ENCODE measurements at regions not wholly inside any gene's neighbourhood (a gene's known extent, or its start where the extent isn't known, plus 50 kb on each side); places are given as distances from the start of the nearest gene placed in this dataset.
A peak's percentile ranks its signal among the peaks of the same experiment; 100 is the strongest.
"Not testable (repeated sequence)": the region's sequence is repeated elsewhere in the genome, so short reads cannot be mapped to it uniquely, and the experiment has no call there.

GRCh38 chr7:128591705-128592104, 80.4 kb upstream of the GARIN1A start:
- TF ChIP-seq TEAD4 (CRISPR knock-in tag; IDR thresholded peaks at IDR 0.05) (no peak), HMGA2 (CRISPR knock-in tag; IDR thresholded peaks at IDR 0.05) (no peak), FOXJ3 (CRISPR knock-in tag; IDR thresholded peaks at IDR 0.05; ENCODE audit: borderline replicate concordance) (no peak), JUN (CRISPR knock-in tag; IDR thresholded peaks at IDR 0.05) (no peak), CBFB (CRISPR knock-in tag; IDR thresholded peaks at IDR 0.05; ENCODE audit: low read depth) (no peak), IRF2 (CRISPR knock-in tag; IDR thresholded peaks at IDR 0.05; ENCODE audit: borderline replicate concordance, low read depth) (no peak)
- Mint-ChIP-seq H3K4me1 (no peaks in the 10 kb centered on the region), H3K27me3 (ENCODE audit: low read depth) (no peaks in the 10 kb centered on the region), H3K36me3 (peaks cover 22% of the 10 kb centered on the region), H3K9me3 (no peaks in the 10 kb centered on the region), H3K27ac (no peak overlapping the region), H3K4me3 (no peak overlapping the region)
- no peak for ATAC-seq
- POLR2A ChIA-PET: no interaction called here
- CTCF ChIA-PET: no interaction called here
- DNase-seq (ENCODE audit: low spot score): no peak

- H3K9me3 Mint-ChIP-seq; POLR2A ChIA-PET; H3K27me3 Mint-ChIP-seq (ENCODE audit: low read depth); DNase-seq (ENCODE audit: low spot score); H3K27ac Mint-ChIP-seq; H3K4me1 Mint-ChIP-seq; H3K4me3 Mint-ChIP-seq; CTCF ChIA-PET; ATAC-seq: not testable (repeated sequence)
- peaks cover 22% of the 10 kb centered on the region for H3K36me3 Mint-ChIP-seq
These were observed 79.9 kb upstream of the GARIN1A start for GRCh38 chr7:128592209-128592608.

- H3K4me3 Mint-ChIP-seq; DNase-seq (ENCODE audit: low spot score); POLR2A ChIA-PET; ATAC-seq; H3K27me3 Mint-ChIP-seq (ENCODE audit: low read depth); H3K9me3 Mint-ChIP-seq; CTCF ChIA-PET: not testable (repeated sequence)
- Mint-ChIP-seq H3K4me1 (peaks cover 17% of the 10 kb centered on the region), H3K36me3 (peaks cover 22% of the 10 kb centered on the region), H3K27ac (peak overlapping the region; percentile 24; the same call in 1 of the 2 replicates)
These were observed 78.0 kb upstream of the GARIN1A start for GRCh38 chr7:128594061-128594460.

- Mint-ChIP-seq H3K4me1 (peaks cover 26% of the 10 kb centered on the region), H3K36me3 (peaks cover 27% of the 10 kb centered on the region), H3K27ac (0 out of 2 replicates have a peak overlapping the region, but pooled peaks have one; percentile 7)
- CTCF ChIA-PET; H3K4me3 Mint-ChIP-seq; DNase-seq (ENCODE audit: low spot score); ATAC-seq; H3K9me3 Mint-ChIP-seq; H3K27me3 Mint-ChIP-seq (ENCODE audit: low read depth): not testable (repeated sequence)
- POLR2A ChIA-PET: interaction anchor here (0.7 kb wide), 1 partner anchor 44 kb away, joined by 5 read pairs; no protein-coding TSS in a partner anchor
These were observed 75.6 kb upstream of the GARIN1A start for GRCh38 chr7:128596336-128597128.

GRCh38 chr7:128598946-128599345, 73.1 kb upstream of the GARIN1A start:
- POLR2A ChIA-PET; H3K9me3 Mint-ChIP-seq; H3K27me3 Mint-ChIP-seq (ENCODE audit: low read depth); DNase-seq (ENCODE audit: low spot score); CTCF ChIA-PET; H3K4me3 Mint-ChIP-seq: not testable (repeated sequence)
- peaks cover 31% of the 10 kb centered on the region for H3K4me1 Mint-ChIP-seq
- ATAC-seq: peak; percentile 41
- H3K27ac Mint-ChIP-seq: peak overlapping the region; percentile 43; the same call in 1 of the 2 replicates
- H3K36me3 Mint-ChIP-seq: peaks cover 11% of the 10 kb centered on the region

- peak; percentile 32; the same call in 1 of the 2 replicates for TF ChIP-seq CTCF (IDR thresholded peaks at IDR 0.05)
- ATAC-seq: peak; percentile 77
- H3K4me1 Mint-ChIP-seq; H3K36me3 Mint-ChIP-seq; H3K9me3 Mint-ChIP-seq; POLR2A ChIA-PET; H3K4me3 Mint-ChIP-seq; DNase-seq (ENCODE audit: low spot score); H3K27me3 Mint-ChIP-seq (ENCODE audit: low read depth): not testable (repeated sequence)
- CTCF ChIA-PET: interaction anchor here (0.6 to 0.9 kb wide), 4 partner anchors 135 to 272 kb away, joined by 3 to 13 read pairs (median 4); no protein-coding TSS in a partner anchor
- 0 out of 2 replicates have a peak overlapping the region, but pooled peaks have one; percentile 5 for H3K27ac Mint-ChIP-seq
These were observed 63.2 kb upstream of the GARIN1A start for GRCh38 chr7:128608678-128609421.

- CTCF ChIA-PET: interaction anchor here (0.6 kb wide), 1 partner anchor 8 kb away, joined by 4 read pairs; no protein-coding TSS in a partner anchor
- H3K36me3 Mint-ChIP-seq; H3K27me3 Mint-ChIP-seq (ENCODE audit: low read depth); H3K27ac Mint-ChIP-seq; ATAC-seq; DNase-seq (ENCODE audit: low spot score); H3K9me3 Mint-ChIP-seq; POLR2A ChIA-PET; H3K4me1 Mint-ChIP-seq; H3K4me3 Mint-ChIP-seq: not testable (repeated sequence)
These were observed 58.7 kb upstream of the GARIN1A start for GRCh38 chr7:128613366-128613765.

- POLR2A ChIA-PET: interaction anchor here (0.5 kb wide), 1 partner anchor 1494 kb away, joined by 3 read pairs; no protein-coding TSS in a partner anchor
- H3K4me1 Mint-ChIP-seq; ATAC-seq; DNase-seq (ENCODE audit: low spot score); H3K9me3 Mint-ChIP-seq; CTCF ChIA-PET; H3K36me3 Mint-ChIP-seq; H3K27me3 Mint-ChIP-seq (ENCODE audit: low read depth); H3K4me3 Mint-ChIP-seq; H3K27ac Mint-ChIP-seq: not testable (repeated sequence)
These were observed 57.3 kb upstream of the GARIN1A start for GRCh38 chr7:128614812-128615211.

- CTCF ChIA-PET; H3K27me3 Mint-ChIP-seq (ENCODE audit: low read depth); ATAC-seq; H3K9me3 Mint-ChIP-seq; DNase-seq (ENCODE audit: low spot score); H3K4me3 Mint-ChIP-seq; POLR2A ChIA-PET; H3K27ac Mint-ChIP-seq; H3K4me1 Mint-ChIP-seq: not testable (repeated sequence)
- H3K36me3 Mint-ChIP-seq: peaks cover 11% of the 10 kb centered on the region
These were observed 55.3 kb upstream of the GARIN1A start for GRCh38 chr7:128616799-128617198.
